HL-60 (cell line): ENCODE measurements at regions not wholly inside any gene's neighbourhood (a gene's known extent, or its start where the extent isn't known, plus 50 kb on each side); places are given as distances from the start of the nearest gene placed in this dataset.

ENCODE experiments used
- DNase-seq, 2 experiments: peaks; one replicate each; pipeline ENCODE4 v3.0.0-alpha.2; 2010 to 2020; ENCODE audit warnings: low read depth in 1 of 2, low spot score in 1 of 2
- H3K27ac ChIP-seq: fragments of 250-450 bp; sonication (Bioruptor Pico); replicated peaks from 2 replicates; pipeline ENCODE4 v1.5.1; 2020; ENCODE audit warnings: mild to moderate bottlenecking, moderate library complexity
- H3K27me3 ChIP-seq: fragments of 250-450 bp; sonication (Bioruptor Pico); 2 replicates; pipeline ENCODE4 v1.5.1; 2021; ENCODE audit warnings: mild to moderate bottlenecking, moderate library complexity; ENCODE audit not compliant: insufficient read depth, poor library complexity, severe bottlenecking
- H3K4me3 ChIP-seq: replicated peaks from 2 replicates; pipeline ENCODE4 v1.5.1; 2011; ENCODE audit warnings: mild to moderate bottlenecking, control low read depth, low read length; ENCODE audit not compliant: insufficient read depth
- GABPA ChIP-seq: IDR thresholded peaks from 2 replicates; pipeline ENCODE4 v1.6.1; 2012; ENCODE audit warnings: low read depth
- POLR2AphosphoS5 ChIP-seq: IDR thresholded peaks from 2 replicates; pipeline ENCODE4 v1.6.1; 2012; ENCODE audit warnings: low read depth
- SPI1 ChIP-seq: IDR thresholded peaks from 2 replicates; pipeline ENCODE4 v1.6.1; 2012; ENCODE audit warnings: low read depth, mild to moderate bottlenecking, borderline replicate concordance
- TF ChIP-seq, protein P1 (sequence below): IDR thresholded peaks from one replicate; pipeline ENCODE4 v1.5.1; 2011; ENCODE audit warnings: low read length, control low read depth, inconsistent platforms; ENCODE audit not compliant: insufficient read depth
- TF ChIP-seq, protein P2 (sequence below): IDR thresholded peaks from 2 replicates; pipeline ENCODE4 v1.6.1; 2012; ENCODE audit warnings: low read depth; ENCODE audit not compliant: insufficient replicate concordance

DNA sequence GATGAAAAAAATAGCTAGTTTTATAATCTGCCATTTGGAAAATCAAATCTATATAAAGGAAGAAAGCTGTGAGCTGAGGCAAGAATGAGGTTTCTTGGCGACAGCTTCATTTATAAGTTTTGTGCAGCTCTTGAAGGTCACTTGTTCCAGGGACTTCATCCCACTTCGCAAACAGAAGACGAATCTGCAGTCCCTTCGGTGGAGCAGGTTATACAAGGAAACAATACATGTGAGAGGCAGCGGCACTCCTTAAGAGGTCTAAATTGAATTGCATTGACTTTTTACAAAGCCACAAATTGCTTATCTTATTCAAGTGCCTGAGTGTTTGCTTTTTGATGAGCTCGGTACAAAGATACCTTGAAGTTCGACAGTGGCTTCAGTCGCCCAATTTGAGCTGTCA is 72.2 kb downstream of the C1QL2 start:
- H3K4me3 ChIP-seq, result no peak overlapping the region
- TF ChIP-seq, protein P1, sequence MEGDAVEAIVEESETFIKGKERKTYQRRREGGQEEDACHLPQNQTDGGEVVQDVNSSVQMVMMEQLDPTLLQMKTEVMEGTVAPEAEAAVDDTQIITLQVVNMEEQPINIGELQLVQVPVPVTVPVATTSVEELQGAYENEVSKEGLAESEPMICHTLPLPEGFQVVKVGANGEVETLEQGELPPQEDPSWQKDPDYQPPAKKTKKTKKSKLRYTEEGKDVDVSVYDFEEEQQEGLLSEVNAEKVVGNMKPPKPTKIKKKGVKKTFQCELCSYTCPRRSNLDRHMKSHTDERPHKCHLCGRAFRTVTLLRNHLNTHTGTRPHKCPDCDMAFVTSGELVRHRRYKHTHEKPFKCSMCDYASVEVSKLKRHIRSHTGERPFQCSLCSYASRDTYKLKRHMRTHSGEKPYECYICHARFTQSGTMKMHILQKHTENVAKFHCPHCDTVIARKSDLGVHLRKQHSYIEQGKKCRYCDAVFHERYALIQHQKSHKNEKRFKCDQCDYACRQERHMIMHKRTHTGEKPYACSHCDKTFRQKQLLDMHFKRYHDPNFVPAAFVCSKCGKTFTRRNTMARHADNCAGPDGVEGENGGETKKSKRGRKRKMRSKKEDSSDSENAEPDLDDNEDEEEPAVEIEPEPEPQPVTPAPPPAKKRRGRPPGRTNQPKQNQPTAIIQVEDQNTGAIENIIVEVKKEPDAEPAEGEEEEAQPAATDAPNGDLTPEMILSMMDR, result no peak
- TF ChIP-seq SPI1 (no peak), GABPA (no peak), POLR2AphosphoS5 (no peak)
- TF ChIP-seq, protein P2, sequence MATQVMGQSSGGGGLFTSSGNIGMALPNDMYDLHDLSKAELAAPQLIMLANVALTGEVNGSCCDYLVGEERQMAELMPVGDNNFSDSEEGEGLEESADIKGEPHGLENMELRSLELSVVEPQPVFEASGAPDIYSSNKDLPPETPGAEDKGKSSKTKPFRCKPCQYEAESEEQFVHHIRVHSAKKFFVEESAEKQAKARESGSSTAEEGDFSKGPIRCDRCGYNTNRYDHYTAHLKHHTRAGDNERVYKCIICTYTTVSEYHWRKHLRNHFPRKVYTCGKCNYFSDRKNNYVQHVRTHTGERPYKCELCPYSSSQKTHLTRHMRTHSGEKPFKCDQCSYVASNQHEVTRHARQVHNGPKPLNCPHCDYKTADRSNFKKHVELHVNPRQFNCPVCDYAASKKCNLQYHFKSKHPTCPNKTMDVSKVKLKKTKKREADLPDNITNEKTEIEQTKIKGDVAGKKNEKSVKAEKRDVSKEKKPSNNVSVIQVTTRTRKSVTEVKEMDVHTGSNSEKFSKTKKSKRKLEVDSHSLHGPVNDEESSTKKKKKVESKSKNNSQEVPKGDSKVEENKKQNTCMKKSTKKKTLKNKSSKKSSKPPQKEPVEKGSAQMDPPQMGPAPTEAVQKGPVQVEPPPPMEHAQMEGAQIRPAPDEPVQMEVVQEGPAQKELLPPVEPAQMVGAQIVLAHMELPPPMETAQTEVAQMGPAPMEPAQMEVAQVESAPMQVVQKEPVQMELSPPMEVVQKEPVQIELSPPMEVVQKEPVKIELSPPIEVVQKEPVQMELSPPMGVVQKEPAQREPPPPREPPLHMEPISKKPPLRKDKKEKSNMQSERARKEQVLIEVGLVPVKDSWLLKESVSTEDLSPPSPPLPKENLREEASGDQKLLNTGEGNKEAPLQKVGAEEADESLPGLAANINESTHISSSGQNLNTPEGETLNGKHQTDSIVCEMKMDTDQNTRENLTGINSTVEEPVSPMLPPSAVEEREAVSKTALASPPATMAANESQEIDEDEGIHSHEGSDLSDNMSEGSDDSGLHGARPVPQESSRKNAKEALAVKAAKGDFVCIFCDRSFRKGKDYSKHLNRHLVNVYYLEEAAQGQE, result no peak
- DNase-seq, result no peak
- no peaks in the 10 kb centered on the region for H3K27me3 ChIP-seq
- no peak overlapping the region for H3K27ac ChIP-seq

DNA sequence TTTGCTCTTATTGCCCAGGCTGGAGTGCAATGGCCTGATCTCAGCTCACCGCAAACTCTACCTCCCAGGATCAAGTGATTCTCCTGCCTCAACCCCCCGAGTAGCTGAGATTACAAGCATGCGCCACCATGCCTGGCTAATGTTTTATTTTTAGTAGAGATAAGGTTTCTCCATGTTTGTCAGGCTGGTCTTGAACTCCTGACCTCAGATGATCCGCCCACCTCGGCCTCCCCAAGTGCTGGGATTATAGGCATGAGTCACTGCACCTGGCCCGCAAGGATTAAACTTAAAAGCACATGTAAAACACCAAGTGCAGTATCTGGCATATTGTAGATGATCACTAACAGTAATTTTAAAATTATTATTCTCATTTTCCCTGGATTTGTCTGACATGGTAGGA is 72.9 kb downstream of the C1QL2 start:
- no peak for DNase-seq
- Histone ChIP-seq H3K4me3 (no peak overlapping the region), H3K27me3 (no peaks in the 10 kb centered on the region), H3K27ac (no peak overlapping the region)
- no peak for TF ChIP-seq SPI1
- TF ChIP-seq POLR2AphosphoS5, result no peak
- TF ChIP-seq GABPA, result no peak
- TF ChIP-seq, protein P2, result no peak
- TF ChIP-seq, protein P1, result no peak

DNA sequence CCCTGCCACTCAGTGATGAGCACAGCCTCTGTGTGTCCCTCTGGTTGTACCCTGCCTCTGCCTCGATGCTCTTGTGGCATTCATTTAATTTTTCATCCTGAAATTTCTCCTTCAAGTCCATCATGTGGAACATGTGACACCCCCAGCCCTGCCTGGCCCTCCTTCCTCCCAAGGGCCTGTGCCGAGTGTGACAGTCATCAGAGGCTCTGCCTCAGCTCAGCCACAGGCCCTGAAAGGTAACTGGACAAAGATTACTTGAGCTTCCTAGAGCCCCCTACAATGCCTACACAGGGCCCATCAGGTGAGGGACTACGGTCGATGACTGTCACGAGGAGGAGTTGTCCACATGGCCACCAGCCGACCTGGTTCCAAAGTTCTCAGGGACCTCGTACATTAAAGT is 75.1 kb downstream of the C1QL2 start:
- TF ChIP-seq GABPA (no peak), SPI1 (no peak), POLR2AphosphoS5 (no peak)
- TF ChIP-seq, protein P2, result no peak
- TF ChIP-seq, protein P1, result no peak
- Histone ChIP-seq H3K4me3 (no peak overlapping the region), H3K27ac (no peak overlapping the region), H3K27me3 (no peaks in the 10 kb centered on the region)
- DNase-seq, result no peak
